ENCODE measurements at regions not wholly inside any gene's neighbourhood (a gene's known extent, or its start where the extent isn't known, plus 50 kb on each side); places are given as distances from the start of the nearest gene placed in this dataset.

GRCh38 chr1:163821679-163822078 is 499.9 kb downstream of the NUF2 start:
- no peaks in the 10 kb centered on the region for H3K9me3 ChIP-seq (ENCODE audit: control extremely low read depth in 1 of 5, control insufficient read depth in 4 of 5, insufficient read depth in 2 of 5, low read depth in 1 of 5, low read length in 4 of 5)
- ChIA-PET POLR2A (no interaction called here), CTCF (no interaction called here)

DNA sequence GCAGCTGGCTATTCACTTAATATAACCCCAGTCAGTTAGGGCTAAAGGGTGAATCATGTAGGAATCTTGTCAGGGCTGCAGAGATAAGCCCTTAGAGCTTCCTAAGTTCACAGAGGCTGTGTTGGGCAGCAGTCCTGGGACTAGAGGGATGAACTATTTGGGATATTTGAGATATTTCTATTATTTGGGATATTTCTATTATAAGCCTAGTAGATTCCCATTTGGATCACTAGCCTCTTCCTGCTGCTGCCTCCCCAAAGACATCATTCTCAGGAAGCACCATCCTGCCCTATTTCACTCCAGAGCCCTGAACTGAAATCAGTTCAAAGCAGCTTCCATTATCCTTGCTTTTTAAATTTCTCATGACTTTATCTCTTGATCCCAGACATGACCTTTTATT is 501.3 kb downstream of the NUF2 start:
- ChIA-PET CTCF (no interaction called here), POLR2A (interaction anchor here (0.7 kb wide), 1 partner anchor 448 kb away, joined by 3 read pairs; no protein-coding TSS in a partner anchor)
- Histone ChIP-seq H3K4me3 (ENCODE audit: control insufficient read depth in 1 of 7, extremely low read depth in 1 of 7, insufficient read depth in 4 of 7, low read depth in 2 of 7, low read length in 6 of 7) (no peak overlapping the region), H3K27ac (ENCODE audit: insufficient read depth in 1 of 2, low read depth in 1 of 2, low read length in 2 of 2, poor library complexity in 1 of 2, severe bottlenecking in 2 of 2) (no peak overlapping the region), H3K36me3 (ENCODE audit: control insufficient read depth in 4 of 4, insufficient read depth in 4 of 4, low read length in 3 of 4) (no peaks in the 10 kb centered on the region), H3K9me3 (ENCODE audit: control extremely low read depth in 1 of 5, control insufficient read depth in 4 of 5, insufficient read depth in 2 of 5, low read depth in 1 of 5, low read length in 4 of 5) (no peaks in the 10 kb centered on the region), H3K4me1 (ENCODE audit: control extremely low read depth in 1 of 4, control insufficient read depth in 4 of 4, insufficient read depth in 4 of 4, low read length in 3 of 4) (no peaks in the 10 kb centered on the region), H3K27me3 (replicated peaks in 2 of 5; ENCODE audit: control insufficient read depth in 4 of 5, insufficient read depth in 5 of 5, low read length in 4 of 5) (no peaks in the 10 kb centered on the region)
- DNase-seq: no peak

More at GRCh38 chr1:163821679-163822078, 499.9 kb downstream of the NUF2 start:
- DNase-seq: no peak
- Histone ChIP-seq H3K36me3 (ENCODE audit: control insufficient read depth in 4 of 4, insufficient read depth in 4 of 4, low read length in 3 of 4) (no peaks in the 10 kb centered on the region), H3K4me1 (ENCODE audit: control extremely low read depth in 1 of 4, control insufficient read depth in 4 of 4, insufficient read depth in 4 of 4, low read length in 3 of 4) (no peaks in the 10 kb centered on the region), H3K4me3 (ENCODE audit: control insufficient read depth in 1 of 7, extremely low read depth in 1 of 7, insufficient read depth in 4 of 7, low read depth in 2 of 7, low read length in 6 of 7) (no peak overlapping the region), H3K27ac (ENCODE audit: insufficient read depth in 1 of 2, low read depth in 1 of 2, low read length in 2 of 2, poor library complexity in 1 of 2, severe bottlenecking in 2 of 2) (no peak overlapping the region), H3K27me3 (replicated peaks in 2 of 5; ENCODE audit: control insufficient read depth in 4 of 5, insufficient read depth in 5 of 5, low read length in 4 of 5) (no peaks in the 10 kb centered on the region)

GRCh38 chr1:163824006-163824405 is 502.3 kb downstream of the NUF2 start:
- CTCF ChIA-PET: interaction anchor here (0.9 kb wide), 1 partner anchor 963 kb away, joined by 3 read pairs; no protein-coding TSS in a partner anchor

DNA sequence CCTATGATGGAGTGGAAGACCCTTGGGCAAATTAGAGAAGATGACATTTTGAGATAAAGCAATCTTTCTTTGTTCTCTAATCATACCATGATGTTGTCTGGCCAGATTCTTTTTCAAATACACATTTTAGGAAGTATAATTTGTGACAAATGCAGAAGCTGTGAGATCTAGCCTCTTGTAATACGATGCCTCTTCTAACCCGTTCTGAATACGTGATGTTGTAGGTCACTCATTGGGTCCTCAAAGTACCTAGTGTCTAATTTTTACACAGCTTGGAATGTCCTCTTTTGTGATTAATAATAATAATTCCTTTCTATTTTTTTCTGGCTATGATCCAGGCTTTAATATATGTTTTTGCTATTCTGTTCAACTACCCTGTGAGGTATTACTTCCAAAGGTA is 502.7 kb downstream of the NUF2 start:
- ChIA-PET CTCF (interaction anchor here (0.9 kb wide), 1 partner anchor 963 kb away, joined by 3 read pairs; no protein-coding TSS in a partner anchor), POLR2A (no interaction called here)
- H3K9me3 ChIP-seq (ENCODE audit: control extremely low read depth in 1 of 5, control insufficient read depth in 4 of 5, insufficient read depth in 2 of 5, low read depth in 1 of 5, low read length in 4 of 5): no peaks in the 10 kb centered on the region
- no peak for DNase-seq
- no peaks in the 10 kb centered on the region for H3K27me3 ChIP-seq (replicated peaks in 2 of 5; ENCODE audit: control insufficient read depth in 4 of 5, insufficient read depth in 5 of 5, low read length in 4 of 5)
- H3K4me1 ChIP-seq (ENCODE audit: control extremely low read depth in 1 of 4, control insufficient read depth in 4 of 4, insufficient read depth in 4 of 4, low read length in 3 of 4): no peaks in the 10 kb centered on the region
- H3K4me3 ChIP-seq (ENCODE audit: control insufficient read depth in 1 of 7, extremely low read depth in 1 of 7, insufficient read depth in 4 of 7, low read depth in 2 of 7, low read length in 6 of 7): no peak overlapping the region
- H3K27ac ChIP-seq (ENCODE audit: insufficient read depth in 1 of 2, low read depth in 1 of 2, low read length in 2 of 2, poor library complexity in 1 of 2, severe bottlenecking in 2 of 2): no peak overlapping the region
- no CpG with 5 or more reads among the region's 3 CpGs for WGBS (ENCODE audit: insufficient coverage)
- no peaks in the 10 kb centered on the region for H3K36me3 ChIP-seq (ENCODE audit: control insufficient read depth in 4 of 4, insufficient read depth in 4 of 4, low read length in 3 of 4)

More at GRCh38 chr1:163824006-163824405, 502.3 kb downstream of the NUF2 start:
- Histone ChIP-seq H3K9me3 (ENCODE audit: control extremely low read depth in 1 of 5, control insufficient read depth in 4 of 5, insufficient read depth in 2 of 5, low read depth in 1 of 5, low read length in 4 of 5) (no peaks in the 10 kb centered on the region), H3K4me3 (ENCODE audit: control insufficient read depth in 1 of 7, extremely low read depth in 1 of 7, insufficient read depth in 4 of 7, low read depth in 2 of 7, low read length in 6 of 7) (no peak overlapping the region), H3K27ac (ENCODE audit: insufficient read depth in 1 of 2, low read depth in 1 of 2, low read length in 2 of 2, poor library complexity in 1 of 2, severe bottlenecking in 2 of 2) (no peak overlapping the region), H3K4me1 (ENCODE audit: control extremely low read depth in 1 of 4, control insufficient read depth in 4 of 4, insufficient read depth in 4 of 4, low read length in 3 of 4) (no peaks in the 10 kb centered on the region), H3K27me3 (replicated peaks in 2 of 5; ENCODE audit: control insufficient read depth in 4 of 5, insufficient read depth in 5 of 5, low read length in 4 of 5) (no peaks in the 10 kb centered on the region), H3K36me3 (ENCODE audit: control insufficient read depth in 4 of 4, insufficient read depth in 4 of 4, low read length in 3 of 4) (no peaks in the 10 kb centered on the region)
- POLR2A ChIA-PET: no interaction called here
- 100% methylated on average over 1 of the region's 1 CpG for WGBS (ENCODE audit: insufficient coverage)
- DNase-seq: no peak

GRCh38 chr1:163826500-163826899 is 504.7 kb downstream of the NUF2 start:
- CTCF ChIA-PET: no interaction called here
- Histone ChIP-seq H3K36me3 (ENCODE audit: control insufficient read depth in 4 of 4, insufficient read depth in 4 of 4, low read length in 3 of 4) (no peaks in the 10 kb centered on the region), H3K4me1 (ENCODE audit: control extremely low read depth in 1 of 4, control insufficient read depth in 4 of 4, insufficient read depth in 4 of 4, low read length in 3 of 4) (no peaks in the 10 kb centered on the region), H3K27ac (ENCODE audit: insufficient read depth in 1 of 2, low read depth in 1 of 2, low read length in 2 of 2, poor library complexity in 1 of 2, severe bottlenecking in 2 of 2) (no peak overlapping the region), H3K27me3 (replicated peaks in 2 of 5; ENCODE audit: control insufficient read depth in 4 of 5, insufficient read depth in 5 of 5, low read length in 4 of 5) (no peaks in the 10 kb centered on the region), H3K9me3 (ENCODE audit: control extremely low read depth in 1 of 5, control insufficient read depth in 4 of 5, insufficient read depth in 2 of 5, low read depth in 1 of 5, low read length in 4 of 5) (no peaks in the 10 kb centered on the region), H3K4me3 (ENCODE audit: control insufficient read depth in 1 of 7, extremely low read depth in 1 of 7, insufficient read depth in 4 of 7, low read depth in 2 of 7, low read length in 6 of 7) (no peak overlapping the region)
- no peak for DNase-seq
- WGBS (ENCODE audit: insufficient coverage): 100% methylated on average over 1 of the region's 3 CpGs
- POLR2A ChIA-PET: no interaction called here

- no peak for DNase-seq
- Histone ChIP-seq H3K36me3 (ENCODE audit: control insufficient read depth in 4 of 4, insufficient read depth in 4 of 4, low read length in 3 of 4) (no peaks in the 10 kb centered on the region), H3K27ac (ENCODE audit: insufficient read depth in 1 of 2, low read depth in 1 of 2, low read length in 2 of 2, poor library complexity in 1 of 2, severe bottlenecking in 2 of 2) (no peak overlapping the region), H3K4me3 (ENCODE audit: control insufficient read depth in 1 of 7, extremely low read depth in 1 of 7, insufficient read depth in 4 of 7, low read depth in 2 of 7, low read length in 6 of 7) (no peak overlapping the region), H3K4me1 (ENCODE audit: control extremely low read depth in 1 of 4, control insufficient read depth in 4 of 4, insufficient read depth in 4 of 4, low read length in 3 of 4) (no peaks in the 10 kb centered on the region), H3K27me3 (replicated peaks in 2 of 5; ENCODE audit: control insufficient read depth in 4 of 5, insufficient read depth in 5 of 5, low read length in 4 of 5) (no peaks in the 10 kb centered on the region), H3K9me3 (ENCODE audit: control extremely low read depth in 1 of 5, control insufficient read depth in 4 of 5, insufficient read depth in 2 of 5, low read depth in 1 of 5, low read length in 4 of 5) (peaks cover 0 to 2% (median 0%) of the 10 kb centered on the region in 5 experiments)
- CTCF ChIA-PET: no interaction called here
- WGBS (ENCODE audit: insufficient coverage): 100% methylated on average over 1 of the region's 2 CpGs
- POLR2A ChIA-PET: no interaction called here
Measured at GRCh38 chr1:163834778-163835177, 513.0 kb downstream of the NUF2 start.

- no peak for DNase-seq
- no peaks in the 10 kb centered on the region for H3K36me3 ChIP-seq (ENCODE audit: control insufficient read depth in 4 of 4, insufficient read depth in 4 of 4, low read length in 3 of 4)
- ChIA-PET CTCF (no interaction called here), POLR2A (no interaction called here)
- H3K27me3 ChIP-seq (replicated peaks in 2 of 5; ENCODE audit: control insufficient read depth in 4 of 5, insufficient read depth in 5 of 5, low read length in 4 of 5): no peaks in the 10 kb centered on the region
- H3K4me1 ChIP-seq (ENCODE audit: control extremely low read depth in 1 of 4, control insufficient read depth in 4 of 4, insufficient read depth in 4 of 4, low read length in 3 of 4): no peaks in the 10 kb centered on the region
- H3K9me3 ChIP-seq (ENCODE audit: control extremely low read depth in 1 of 5, control insufficient read depth in 4 of 5, insufficient read depth in 2 of 5, low read depth in 1 of 5, low read length in 4 of 5): peaks cover 0 to 2% (median 0%) of the 10 kb centered on the region in 5 experiments
- no peak overlapping the region for H3K27ac ChIP-seq (ENCODE audit: insufficient read depth in 1 of 2, low read depth in 1 of 2, low read length in 2 of 2, poor library complexity in 1 of 2, severe bottlenecking in 2 of 2)
- WGBS (ENCODE audit: insufficient coverage): 82% methylated on average over 1 of the region's 1 CpG
- no peak overlapping the region for H3K4me3 ChIP-seq (ENCODE audit: control insufficient read depth in 1 of 7, extremely low read depth in 1 of 7, insufficient read depth in 4 of 7, low read depth in 2 of 7, low read length in 6 of 7)
Measured at GRCh38 chr1:163836481-163836880, 514.7 kb downstream of the NUF2 start.

Data from common myeloid progenitor, CD34-positive (primary cell).